ENCODE measurements at regions not wholly inside any gene's neighbourhood (a gene's known extent, or its start where the extent isn't known, plus 50 kb on each side); places are given as distances from the start of the nearest gene placed in this dataset.

GRCh38 chr11:32023370-32024305 lies 67.2 kb upstream of the RCN1 start:
- no peak overlapping the region for H3K4me3 ChIP-seq (ENCODE audit: low read depth, low read length)
- TF ChIP-seq POLR2A (IDR thresholded peaks at IDR 0.05; ENCODE audit: extremely low read depth, insufficient read length) (no peak), CTCF (IDR thresholded peaks at IDR 0.05; ENCODE audit: low read depth, low read length) (no peak), MAX (IDR thresholded peaks at IDR 0.05; ENCODE audit: low read depth, low read length) (no peak), MYC (IDR thresholded peaks at IDR 0.05; ENCODE audit: low read depth, low read length) (no peak)
- DNase-seq (ENCODE audit: low read depth), result no peak

DNA sequence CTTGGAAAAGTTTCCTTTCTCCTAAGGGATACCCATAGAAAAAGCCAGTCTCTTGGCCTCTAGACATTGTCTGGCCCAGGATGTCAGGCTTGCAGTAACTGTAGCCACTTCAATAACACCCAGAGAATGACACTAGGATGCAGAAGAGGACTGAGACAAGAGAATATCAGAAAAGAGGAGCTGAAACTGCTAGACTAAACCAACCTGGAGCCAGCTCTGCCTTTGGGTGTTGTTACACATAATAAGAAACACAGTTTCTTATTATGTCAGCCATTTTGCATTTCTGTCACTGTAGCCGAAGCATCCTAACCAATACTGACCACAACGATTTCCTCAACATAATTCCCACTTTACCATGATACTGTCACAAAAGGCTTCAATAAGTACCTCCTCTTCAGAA lies 72.2 kb upstream of the RCN1 start:
- TF ChIP-seq CTCF (IDR thresholded peaks at IDR 0.05; ENCODE audit: low read depth, low read length) (no peak), MAX (IDR thresholded peaks at IDR 0.05; ENCODE audit: low read depth, low read length) (no peak), POLR2A (IDR thresholded peaks at IDR 0.05; ENCODE audit: extremely low read depth, insufficient read length) (no peak), MYC (IDR thresholded peaks at IDR 0.05; ENCODE audit: low read depth, low read length) (no peak)
- H3K4me3 ChIP-seq (ENCODE audit: low read depth, low read length), result no peak overlapping the region
- DNase-seq (ENCODE audit: low read depth), result no peak

GRCh38 chr11:32016111-32016510 lies 74.8 kb upstream of the RCN1 start:
- no peak for TF ChIP-seq MAX (IDR thresholded peaks at IDR 0.05; ENCODE audit: low read depth, low read length)
- no peak for TF ChIP-seq POLR2A (IDR thresholded peaks at IDR 0.05; ENCODE audit: extremely low read depth, insufficient read length)
- no peak for TF ChIP-seq MYC (IDR thresholded peaks at IDR 0.05; ENCODE audit: low read depth, low read length)
- TF ChIP-seq CTCF (IDR thresholded peaks at IDR 0.05; ENCODE audit: low read depth, low read length), result no peak
- H3K4me3 ChIP-seq (ENCODE audit: low read depth, low read length), result no peak overlapping the region
- DNase-seq (ENCODE audit: low read depth), result no peak

DNA sequence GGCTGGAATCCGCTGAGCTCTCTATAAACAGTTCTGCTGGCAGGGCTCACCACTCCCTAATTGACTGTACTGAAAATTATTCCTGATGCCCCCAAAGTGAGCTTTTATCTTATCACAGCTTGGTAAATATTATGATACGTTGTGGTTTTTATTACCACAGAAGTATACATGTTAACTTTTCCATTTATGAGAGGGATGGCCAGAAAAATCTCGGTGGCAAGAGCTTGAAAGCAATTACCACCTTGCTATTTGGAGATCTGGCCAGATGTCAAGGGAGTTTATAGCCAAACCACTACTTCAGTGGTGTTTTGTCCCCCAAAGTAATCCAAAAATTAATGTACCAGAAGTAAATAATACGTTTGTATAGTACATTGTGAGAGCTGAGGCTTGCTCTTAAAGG lies 75.4 kb upstream of the RCN1 start:
- TF ChIP-seq MAX (IDR thresholded peaks at IDR 0.05; ENCODE audit: low read depth, low read length), result no peak
- TF ChIP-seq POLR2A (IDR thresholded peaks at IDR 0.05; ENCODE audit: extremely low read depth, insufficient read length), result no peak
- no peak for TF ChIP-seq CTCF (IDR thresholded peaks at IDR 0.05; ENCODE audit: low read depth, low read length)
- no peak for TF ChIP-seq MYC (IDR thresholded peaks at IDR 0.05; ENCODE audit: low read depth, low read length)

GRCh38 chr11:32013603-32014002 lies 77.3 kb upstream of the RCN1 start:
- DNase-seq (ENCODE audit: low read depth), result no peak
- TF ChIP-seq POLR2A (IDR thresholded peaks at IDR 0.05; ENCODE audit: extremely low read depth, insufficient read length) (no peak), MAX (IDR thresholded peaks at IDR 0.05; ENCODE audit: low read depth, low read length) (no peak), MYC (IDR thresholded peaks at IDR 0.05; ENCODE audit: low read depth, low read length) (no peak), CTCF (IDR thresholded peaks at IDR 0.05; ENCODE audit: low read depth, low read length) (no peak)
- no peak overlapping the region for H3K4me3 ChIP-seq (ENCODE audit: low read depth, low read length)

More for the DNA sequence above, 75.4 kb upstream of the RCN1 start:
- DNase-seq (ENCODE audit: low read depth), result no peak
- H3K4me3 ChIP-seq (ENCODE audit: low read depth, low read length), result no peak overlapping the region

Data from NB4 (cell line).